A549 (cell line): ENCODE measurements at regions not wholly inside any gene's neighbourhood (a gene's known extent, or its start where the extent isn't known, plus 50 kb on each side); places are given as distances from the start of the nearest gene placed in this dataset.

ENCODE experiments used
- CTCF ChIP-seq: fragments of >200 bp; sonication (Bioruptor Twin); formaldehyde crosslinking; IDR thresholded peaks from 3 replicates; pipeline ENCODE4 v1.5.1; 2016
- E2F6 ChIP-seq: IDR thresholded peaks from 2 replicates; pipeline ENCODE4 v1.6.1; 2012; ENCODE audit warnings: low read depth, borderline replicate concordance
- MAX ChIP-seq: IDR thresholded peaks from 2 replicates; pipeline ENCODE4 v1.6.1; 2012
- NPAS2 ChIP-seq: fragments of 250-450 bp; sonication (Bioruptor Pico); IDR thresholded peaks from 2 replicates; pipeline ENCODE4 v1.8.0; 2022; ENCODE audit warnings: mild to moderate bottlenecking, moderate library complexity, borderline replicate concordance
- PBX3 ChIP-seq: IDR thresholded peaks from 2 replicates; pipeline ENCODE4 v1.6.1; 2012
- POLR2A ChIP-seq: IDR thresholded peaks from 2 replicates; pipeline ENCODE4 v1.6.1; 2012; ENCODE audit warnings: mild to moderate bottlenecking, low read length
- RARB ChIP-seq: fragments of 250-450 bp; sonication (Bioruptor Pico); IDR thresholded peaks from 2 replicates; pipeline ENCODE4 v1.8.0; 2021; ENCODE audit warnings: mild to moderate bottlenecking, moderate library complexity
- RFX5 ChIP-seq: fragments of 450-650 bp; IDR thresholded peaks from 2 replicates; pipeline ENCODE4 v1.7.1; 2014; ENCODE audit warnings: antibody characterized with exemption, mild to moderate bottlenecking, moderate library complexity
- RNF2 ChIP-seq: fragments of 200-600 bp; sonication (generic); IDR thresholded peaks from 2 replicates; pipeline ENCODE4 v1.6.1; 2016; ENCODE audit warnings: low read depth, mild to moderate bottlenecking, antibody characterized with exemption, moderate library complexity, borderline replicate concordance
- SMC3 ChIP-seq: fragments of >200 bp; sonication (Bioruptor Twin); formaldehyde crosslinking; IDR thresholded peaks from 3 replicates; pipeline ENCODE4 v1.6.1; 2018; ENCODE audit warnings: inconsistent platforms
- SREBF2 ChIP-seq: fragments of 450-650 bp; IDR thresholded peaks from 2 replicates; pipeline ENCODE4 v1.6.1; 2014; ENCODE audit warnings: mild to moderate bottlenecking, moderate library complexity
- ZC3H11A ChIP-seq: fragments of 450-650 bp; IDR thresholded peaks from 2 replicates; pipeline ENCODE4 v1.6.1; 2014; ENCODE audit warnings: antibody characterized with exemption, mild to moderate bottlenecking

GRCh38 chr10:29026802-29027580, 261.9 kb upstream of the LYZL1 start:
- TF ChIP-seq CTCF (no peak), MAX (no peak), POLR2A (no peak), RNF2 (no peak), RFX5 (no peak), SREBF2 (no peak), RARB (CRISPR knock-in tag) (no peak), SMC3 (no peak), NPAS2 (CRISPR knock-in tag) (no peak), E2F6 (no peak), ZC3H11A (no peak), PBX3 (no peak)
